Prostate gland (tissue), 2 donors: ENCODE measurements at regions not wholly inside any gene's neighbourhood (a gene's known extent, or its start where the extent isn't known, plus 50 kb on each side); places are given as distances from the start of the nearest gene placed in this dataset.

Experiments
- CTCF ChIP-seq, 4 experiments: fragments of 200-600 bp in 2 of 4; fragments of 450-650 bp in 2 of 4; sonication (generic) in 2 of 4; IDR thresholded peaks; 1 replicate in 3 of 4; 2 replicates in 1 of 4; pipeline ENCODE4 v1.5.1; 2016 to 2019; ENCODE audit warnings: antibody characterized with exemption in 4 of 4, mild to moderate bottlenecking in 2 of 4, moderate library complexity in 2 of 4
- POLR2A ChIP-seq: fragments of 450-650 bp; IDR thresholded peaks from one replicate; pipeline ENCODE4 v1.6.1; 2016; ENCODE audit warnings: antibody characterized with exemption, mild to moderate bottlenecking
- POLR2AphosphoS5 ChIP-seq: sonication (generic); formaldehyde crosslinking; IDR thresholded peaks from one replicate; pipeline ENCODE4 v1.6.1; 2017; ENCODE audit warnings: antibody characterized with exemption

GRCh38 chr1:58257003-58257402 is 289.5 kb downstream of the OMA1 start:
- TF ChIP-seq CTCF (IDR thresholded peaks at IDR 0.05) = no peak
- TF ChIP-seq POLR2AphosphoS5 = no peak
- no peak for TF ChIP-seq POLR2A
